NOMO-1 (cell line): ENCODE measurements at regions not wholly inside any gene's neighbourhood (a gene's known extent, or its start where the extent isn't known, plus 50 kb on each side); places are given as distances from the start of the nearest gene placed in this dataset.
"Not testable (repeated sequence)": the region's sequence is repeated elsewhere in the genome, so short reads cannot be mapped to it uniquely, and the experiment has no call there.

Experiments used
- DNase-seq, 2 experiments: peaks; one replicate each; lab custom pipeline; 2025; ENCODE audit not compliant: unreplicated experiment in 2 of 2; lab: John Stamatoyannopoulos, UW

- DNase-seq: no peak
Measured at GRCh38 chr11:44361813-44362212, 51.9 kb upstream of the ALX4 start.

- no peak for DNase-seq
Measured at GRCh38 chr11:44363116-44363515, 53.2 kb upstream of the ALX4 start.

DNA sequence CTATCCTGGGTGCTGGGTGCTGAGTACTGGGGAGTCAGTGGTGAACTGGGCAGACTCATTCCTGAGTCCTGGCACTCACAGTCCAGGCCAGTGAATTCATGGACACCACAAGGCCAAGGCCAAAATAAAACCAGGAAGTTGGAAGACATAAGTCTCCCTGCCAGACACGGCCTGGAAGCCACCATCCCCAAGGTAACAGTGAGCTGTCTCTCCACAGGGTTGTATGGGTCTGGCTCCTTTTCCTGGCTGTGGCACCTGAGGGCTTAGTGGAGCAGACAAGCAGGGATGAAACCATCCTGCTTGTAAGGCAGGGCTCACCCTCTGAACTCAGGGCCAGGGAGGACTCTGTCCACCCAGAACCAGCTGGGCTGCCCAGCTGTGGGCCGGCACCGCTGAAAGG, 54.7 kb upstream of the ALX4 start:
- no peak for DNase-seq

DNA sequence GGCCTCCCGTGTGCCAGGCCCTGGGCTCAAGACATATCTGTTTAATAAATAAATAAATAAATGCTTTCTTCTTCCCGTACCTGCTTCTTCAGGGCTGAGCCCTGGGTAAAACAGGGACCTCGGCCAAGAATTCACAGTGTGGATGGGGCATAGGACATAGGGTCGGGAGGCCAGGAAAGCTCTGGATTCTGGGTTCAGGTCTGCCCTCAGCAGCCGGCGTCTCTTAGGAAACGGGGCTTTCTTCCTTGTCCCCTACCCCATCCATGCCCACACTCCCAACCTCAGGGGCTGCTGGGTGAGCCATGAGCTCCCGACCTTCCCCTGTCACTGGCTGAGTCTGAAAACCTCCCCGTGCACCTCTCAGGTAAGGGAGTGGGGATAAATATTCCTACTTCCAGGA, 55.7 kb upstream of the ALX4 start:
- no peak for DNase-seq

- DNase-seq: no peak
Measured at GRCh38 chr11:44366026-44366425, 56.1 kb upstream of the ALX4 start.

- no peak for DNase-seq
Measured at GRCh38 chr11:44366741-44367140, 56.8 kb upstream of the ALX4 start.

GRCh38 chr11:44367452-44367851, 57.5 kb upstream of the ALX4 start:
- DNase-seq: no peak

DNA sequence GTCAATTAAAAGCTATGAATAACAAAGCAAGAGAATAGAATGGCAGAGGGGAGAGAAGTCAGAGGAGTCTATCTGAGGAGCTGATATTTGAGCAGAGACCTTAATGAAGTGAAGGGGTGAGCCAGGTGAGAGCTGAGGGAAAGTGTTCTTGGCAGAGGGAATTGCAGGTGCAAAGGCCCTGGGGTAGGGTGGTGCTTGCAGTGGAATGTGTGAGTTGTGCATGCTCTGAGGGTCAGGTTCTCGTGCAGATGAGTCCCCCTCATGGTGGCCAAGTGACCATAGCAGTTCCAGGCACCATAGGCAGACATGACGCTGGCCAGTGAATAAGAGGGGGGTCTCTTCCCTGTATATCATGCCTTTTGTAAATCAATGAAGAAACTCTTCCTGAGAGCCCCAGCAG, 58.9 kb upstream of the ALX4 start:
- DNase-seq: no peak

DNA sequence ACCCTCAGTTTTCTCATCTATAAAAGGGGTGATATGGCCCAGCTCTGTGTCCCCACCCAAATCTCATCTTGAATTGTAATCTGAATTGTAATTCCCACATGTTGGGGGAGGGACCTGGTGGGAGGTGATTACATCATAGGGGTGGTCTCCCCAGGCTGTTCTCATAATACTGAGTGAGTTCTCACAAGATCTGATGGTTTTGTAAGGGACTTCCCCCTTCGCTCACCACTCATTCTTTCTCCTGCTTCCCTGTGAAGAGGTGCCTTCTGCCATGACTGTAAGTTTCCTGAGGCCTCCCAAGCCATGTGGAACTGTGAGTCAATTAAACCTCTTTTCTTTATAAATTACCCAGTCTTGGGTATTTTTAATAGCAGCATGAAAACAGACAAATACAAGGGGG, 61.1 kb upstream of the ALX4 start:
- DNase-seq: not testable (repeated sequence)

- DNase-seq: no peak
Measured at GRCh38 chr11:44371706-44372105, 61.8 kb upstream of the ALX4 start.

GRCh38 chr11:44372989-44373388, 63.0 kb upstream of the ALX4 start:
- DNase-seq: no peak

DNA sequence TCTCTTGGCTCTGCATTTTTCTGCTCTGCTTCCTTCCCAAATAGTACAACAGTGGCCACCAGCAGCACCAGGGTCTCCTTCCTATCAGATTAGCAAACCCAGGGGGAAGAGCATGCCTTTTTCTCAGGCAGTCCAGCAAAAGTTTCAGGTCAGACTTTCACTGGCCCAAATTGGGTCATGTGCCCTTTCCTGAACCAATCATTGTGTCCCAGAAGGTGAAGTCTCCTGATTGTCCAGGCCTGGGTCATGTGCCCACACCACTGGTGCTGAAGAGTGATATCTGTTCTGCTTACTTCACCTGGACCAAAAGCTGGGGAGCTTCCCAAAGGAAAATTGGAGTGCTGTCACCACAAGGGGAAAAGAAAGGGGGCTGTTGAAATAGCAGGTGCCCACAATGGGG, 64.1 kb upstream of the ALX4 start:
- DNase-seq: no peak

DNA sequence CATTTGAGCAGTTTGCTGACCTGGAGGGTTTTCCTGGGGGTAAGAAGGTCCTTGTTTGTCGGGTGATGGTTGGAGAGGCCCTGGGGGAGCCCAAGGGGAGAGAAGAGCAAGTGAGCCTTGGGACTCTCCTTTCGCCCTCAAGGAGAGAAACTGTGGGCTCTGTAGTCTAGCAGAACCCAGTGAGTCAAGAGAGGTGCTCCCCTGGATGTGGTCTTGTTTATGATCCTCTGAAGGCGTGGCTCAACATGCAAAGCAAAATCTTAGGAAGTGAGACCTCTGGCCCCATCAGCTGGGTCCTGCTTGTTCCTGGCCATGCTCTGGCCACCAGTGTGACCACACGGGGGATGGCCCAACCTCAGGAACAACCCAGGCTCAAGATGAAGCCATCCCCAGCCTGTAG, 66.5 kb upstream of the ALX4 start:
- no peak for DNase-seq

DNA sequence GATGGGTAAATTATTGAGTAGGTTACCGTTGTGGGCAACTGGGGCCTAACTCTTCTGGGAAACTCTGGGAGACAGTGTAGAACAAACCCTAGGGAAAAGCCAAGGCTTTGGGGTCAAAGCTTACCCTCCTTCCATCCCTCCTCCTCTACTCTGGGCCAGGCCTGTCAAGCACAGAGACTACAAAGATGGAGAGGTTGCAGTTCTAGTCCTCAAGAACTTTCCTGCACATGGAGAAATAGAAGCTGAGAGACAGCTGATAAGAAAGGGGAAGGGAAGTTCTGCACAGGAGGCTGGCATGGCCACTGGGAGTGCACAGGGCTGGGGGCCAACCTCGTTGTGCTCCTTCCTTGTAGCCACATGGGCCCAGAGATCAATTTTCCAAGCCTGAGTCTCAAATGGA, 67.2 kb upstream of the ALX4 start:
- DNase-seq: no peak

DNA sequence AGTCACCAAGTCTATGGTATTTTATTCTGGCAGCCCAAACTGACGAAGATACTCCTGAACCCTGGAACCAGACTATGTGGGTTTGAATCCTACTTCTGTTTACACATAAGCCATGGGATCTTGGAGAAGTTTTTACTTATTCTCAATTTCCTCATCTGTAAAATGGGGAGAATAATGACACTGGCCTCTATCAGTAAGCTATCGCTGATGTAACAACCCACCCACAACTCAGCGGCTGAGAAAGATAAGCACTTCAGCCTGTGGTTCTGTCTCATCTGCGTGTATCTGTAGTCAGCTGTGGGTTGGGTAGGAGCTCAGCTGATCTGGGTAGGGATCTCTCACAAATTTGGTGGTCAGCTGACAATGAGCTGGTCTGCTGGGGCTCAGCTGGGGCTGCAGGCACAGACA, 68.0 kb upstream of the ALX4 start:
- DNase-seq: no peak

DNA sequence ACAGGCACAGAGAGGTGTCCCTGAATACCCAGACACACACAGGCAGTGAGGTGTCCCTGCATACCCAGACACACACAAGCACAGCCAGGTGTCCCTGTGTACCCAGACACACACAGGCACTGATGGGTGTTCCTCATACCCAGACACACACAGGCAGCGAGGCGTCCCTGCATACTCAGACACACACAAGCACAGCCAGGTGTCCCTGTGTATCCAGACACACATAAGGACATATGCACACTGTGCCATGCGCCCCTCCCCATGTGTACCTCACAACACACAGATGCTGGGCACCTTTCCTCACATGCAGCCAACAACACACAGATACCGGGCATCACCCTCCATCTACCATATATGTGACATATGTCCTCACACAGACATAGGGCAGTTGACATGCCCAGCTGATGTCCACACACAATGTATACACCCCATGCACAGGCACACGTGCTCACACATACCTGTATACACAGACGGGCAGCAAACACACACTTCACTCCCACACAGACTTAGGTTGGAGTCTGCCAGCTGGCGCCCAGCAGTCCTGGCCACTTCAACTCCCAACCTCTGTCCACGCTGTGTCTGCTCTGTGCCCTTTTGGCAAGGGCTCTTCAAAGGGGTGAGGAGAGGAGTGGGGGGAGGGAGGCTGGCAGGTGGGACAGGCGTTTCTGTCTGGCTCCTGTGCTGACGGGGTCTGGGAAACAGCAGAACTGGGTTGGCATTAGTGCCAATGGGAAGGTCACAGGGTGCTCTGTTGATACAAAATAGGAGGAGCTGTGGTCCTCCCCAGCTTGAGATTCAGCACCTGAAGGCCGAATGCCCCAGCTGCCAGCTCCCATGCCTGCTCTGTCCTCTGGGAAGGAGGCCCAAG, 69.4 kb upstream of the ALX4 start:
- DNase-seq: no peak

DNA sequence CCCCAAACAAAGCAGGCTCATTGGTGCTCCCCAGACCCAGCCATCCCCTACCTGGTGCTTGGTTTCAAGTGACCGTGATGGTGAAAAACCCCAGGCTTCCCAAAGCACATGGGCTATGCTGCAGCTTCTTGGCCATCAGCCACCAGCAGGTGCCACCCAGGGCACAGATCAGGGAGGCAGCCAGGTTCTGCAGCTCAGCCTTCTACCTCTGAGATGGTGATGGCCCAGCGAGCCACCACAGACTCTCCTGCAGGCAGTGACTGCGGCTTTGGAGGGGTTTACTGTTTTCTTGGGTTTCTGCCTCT, 70.0 kb upstream of the ALX4 start:
- no peak for DNase-seq

DNA sequence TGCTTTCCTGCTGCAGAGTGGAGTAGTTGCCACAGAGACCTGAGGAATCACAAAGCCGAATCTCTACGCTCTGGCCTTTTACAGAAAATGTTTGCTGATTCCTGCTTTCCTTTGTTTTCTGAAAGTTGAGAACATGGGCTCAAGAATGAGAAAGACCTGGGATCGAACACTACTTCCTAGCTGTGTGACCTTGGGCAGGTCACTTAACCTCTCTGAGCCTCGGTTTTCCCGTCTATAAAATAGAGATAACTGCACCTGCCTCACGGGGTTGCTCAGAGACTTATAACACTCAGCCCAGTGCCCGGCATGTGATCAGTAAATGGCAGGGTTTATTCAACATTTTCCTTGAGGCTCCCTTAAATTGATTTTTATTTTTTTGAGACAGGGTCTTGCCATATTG, 70.9 kb upstream of the ALX4 start:
- no peak for DNase-seq

DNA sequence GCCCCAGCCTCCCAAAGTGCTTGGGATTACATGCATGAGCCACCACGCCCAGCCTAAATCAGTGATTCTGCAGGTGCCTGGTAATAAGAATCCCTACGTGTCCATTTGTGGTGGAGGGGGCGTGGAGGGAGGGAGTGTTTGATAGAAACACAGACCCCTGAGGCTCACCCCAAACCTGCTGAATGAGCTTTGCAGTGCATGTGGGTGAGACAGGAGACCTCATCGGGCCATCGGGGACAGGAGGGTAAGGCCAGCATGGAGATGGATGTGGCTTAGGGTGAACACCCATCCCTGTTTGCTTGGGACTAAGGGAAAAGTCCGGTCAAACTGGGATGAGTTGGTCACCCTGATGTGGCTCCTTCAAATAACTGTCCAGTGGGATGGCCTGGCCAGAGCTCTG, 71.3 kb upstream of the ALX4 start:
- DNase-seq: no peak

DNA sequence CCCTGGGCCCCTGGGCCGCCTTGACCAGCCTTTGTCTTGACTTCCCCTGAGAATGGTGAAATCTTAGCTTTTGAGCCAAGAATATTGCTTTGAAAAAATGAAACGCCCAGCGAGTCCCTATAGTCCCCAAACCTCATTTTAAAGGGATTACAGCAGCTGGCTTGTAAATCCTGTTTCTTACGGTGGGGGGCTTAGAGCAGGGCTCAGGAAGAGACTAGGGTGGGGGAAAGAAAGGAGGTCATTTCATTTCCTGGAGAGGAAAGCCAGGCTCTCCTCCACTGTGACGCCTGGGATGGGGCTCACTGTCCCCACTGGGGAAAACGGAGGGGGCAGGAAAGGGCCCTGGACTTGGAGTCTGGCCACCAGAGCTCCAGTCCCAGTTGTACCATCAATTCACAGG, 72.2 kb upstream of the ALX4 start:
- DNase-seq: no peak

- DNase-seq: no peak
Measured at GRCh38 chr11:44382656-44383240, 72.8 kb upstream of the ALX4 start.

GRCh38 chr11:44383246-44383645, 73.3 kb upstream of the ALX4 start:
- no peak for DNase-seq

DNA sequence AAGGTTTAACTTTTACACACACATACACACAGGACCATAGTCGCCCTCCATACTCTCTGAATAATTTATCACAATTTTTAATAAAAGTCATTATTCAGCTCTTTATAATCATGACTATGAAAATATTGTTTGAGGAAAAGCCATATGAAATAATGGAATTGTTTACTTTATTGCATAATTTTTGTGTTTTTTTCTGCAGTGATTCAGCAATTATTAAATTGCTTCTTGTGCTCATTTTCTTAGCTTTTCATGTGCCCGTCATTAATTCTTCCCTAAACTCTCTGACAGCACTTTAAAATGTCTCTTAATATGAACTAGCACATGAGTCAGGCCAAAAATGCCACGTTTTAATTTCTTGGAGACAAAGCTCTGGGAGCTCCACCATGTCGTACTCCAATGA, 77.5 kb upstream of the ALX4 start:
- DNase-seq: no peak
